ENCODE measurements at regions not wholly inside any gene's neighbourhood (a gene's known extent, or its start where the extent isn't known, plus 50 kb on each side); places are given as distances from the start of the nearest gene placed in this dataset.

DNA sequence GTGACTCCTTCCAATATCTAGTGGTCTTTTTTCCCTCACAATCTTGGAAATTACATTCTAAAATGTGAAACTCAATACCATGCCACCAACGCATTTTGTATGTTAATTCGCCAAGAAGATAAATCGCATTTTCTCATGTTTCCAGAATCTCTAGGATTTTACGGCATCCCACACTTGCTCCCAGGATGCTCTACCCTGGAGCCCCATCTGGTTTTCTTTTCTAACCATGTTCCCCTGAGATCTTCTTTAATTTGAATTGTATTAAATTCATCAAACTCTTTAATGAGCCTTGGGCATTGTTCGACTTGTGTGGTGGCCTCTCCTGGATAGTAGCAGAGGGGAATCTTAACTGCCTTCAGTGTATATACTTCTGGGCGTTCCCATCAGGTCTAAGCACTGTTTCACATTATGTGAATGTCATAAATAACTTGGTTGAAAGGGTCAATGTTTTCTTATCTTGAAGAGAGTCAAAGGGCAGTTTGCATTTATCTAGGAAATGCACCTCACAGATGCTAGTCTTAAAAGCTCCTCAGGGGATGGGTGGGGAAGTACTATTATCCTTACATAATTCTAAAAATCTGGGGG, 169.1 kb upstream of the MEOX2 start:
- no peak for TF ChIP-seq POLR2A (IDR thresholded peaks at IDR 0.05)
- no peak for TF ChIP-seq CTCF (IDR thresholded peaks at IDR 0.05)
